HCT116 (cell line): ENCODE measurements at regions not wholly inside any gene's neighbourhood (a gene's known extent, or its start where the extent isn't known, plus 50 kb on each side); places are given as distances from the start of the nearest gene placed in this dataset.

ENCODE experiments used
- CEBPB ChIP-seq: IDR thresholded peaks from 2 replicates; pipeline ENCODE4 v1.6.1; 2012; ENCODE audit warnings: low read depth
- CTCF ChIP-seq, 3 experiments: fragments of 200-600 bp in 1 of 3; sonication (generic) in 1 of 3; IDR thresholded peaks in 2 of 3; conservative IDR thresholded peaks in 1 of 3; 2 replicates each; pipeline ENCODE4 v1.5.1; 2012 to 2017; ENCODE audit warnings: low read depth in 2 of 3, low read length in 2 of 3, antibody characterized with exemption in 1 of 3, borderline replicate concordance in 1 of 3, control low read depth in 1 of 3, mild to moderate bottlenecking in 1 of 3, mixed read lengths in 1 of 3, mixed run types in 1 of 3, moderate library complexity in 1 of 3; ENCODE audit not compliant: insufficient read depth in 1 of 3
- EGR1 ChIP-seq: IDR thresholded peaks from 2 replicates; pipeline ENCODE4 v1.6.1; 2012; ENCODE audit warnings: low read depth
- REST ChIP-seq: IDR thresholded peaks from 2 replicates; pipeline ENCODE4 v1.6.1; 2012; ENCODE audit warnings: low read depth
- SP1 ChIP-seq: IDR thresholded peaks from 2 replicates; pipeline ENCODE4 v1.6.1; 2012; ENCODE audit warnings: low read depth
- SRF ChIP-seq: IDR thresholded peaks from 2 replicates; pipeline ENCODE4 v1.6.1; 2012; ENCODE audit warnings: low read depth

GRCh38 chr13:78136966-78137365, 218.3 kb upstream of the EDNRB start:
- no peak for TF ChIP-seq CTCF (IDR thresholded peaks at IDR 0.05 in 2 of 3, conservative IDR thresholded peaks at IDR 0.05 in 1 of 3; ENCODE audit: borderline replicate concordance in 1 of 3, insufficient read depth in 1 of 3, low read depth in 2 of 3, low read length in 2 of 3)
- no peak for TF ChIP-seq REST
- no peak for TF ChIP-seq SRF
- TF ChIP-seq SP1 = no peak
- TF ChIP-seq CEBPB = no peak
- no peak for TF ChIP-seq EGR1
